Mammary epithelial cell (primary cell): ENCODE measurements at regions not wholly inside any gene's neighbourhood (a gene's known extent, or its start where the extent isn't known, plus 50 kb on each side); places are given as distances from the start of the nearest gene placed in this dataset.

Source experiments
- EZH2 ChIP-seq: IDR thresholded peaks from 2 replicates; pipeline ENCODE4 v1.6.1; 2012; ENCODE audit warnings: low read length, inconsistent platforms, borderline replicate concordance
- TF ChIP-seq, protein P1 (sequence below), 2 donors: IDR thresholded peaks in 1 of 2; conservative IDR thresholded peaks in 1 of 2; 2 replicates each; pipeline ENCODE4 v1.5.1; 2011 to 2012; ENCODE audit warnings: inconsistent platforms in 2 of 2, low read length in 2 of 2, mild to moderate bottlenecking in 2 of 2, control low read depth in 1 of 2, low read depth in 1 of 2; ENCODE audit not compliant: insufficient read depth in 1 of 2; ENCODE audit errors: extremely low read depth in 1 of 2

DNA sequence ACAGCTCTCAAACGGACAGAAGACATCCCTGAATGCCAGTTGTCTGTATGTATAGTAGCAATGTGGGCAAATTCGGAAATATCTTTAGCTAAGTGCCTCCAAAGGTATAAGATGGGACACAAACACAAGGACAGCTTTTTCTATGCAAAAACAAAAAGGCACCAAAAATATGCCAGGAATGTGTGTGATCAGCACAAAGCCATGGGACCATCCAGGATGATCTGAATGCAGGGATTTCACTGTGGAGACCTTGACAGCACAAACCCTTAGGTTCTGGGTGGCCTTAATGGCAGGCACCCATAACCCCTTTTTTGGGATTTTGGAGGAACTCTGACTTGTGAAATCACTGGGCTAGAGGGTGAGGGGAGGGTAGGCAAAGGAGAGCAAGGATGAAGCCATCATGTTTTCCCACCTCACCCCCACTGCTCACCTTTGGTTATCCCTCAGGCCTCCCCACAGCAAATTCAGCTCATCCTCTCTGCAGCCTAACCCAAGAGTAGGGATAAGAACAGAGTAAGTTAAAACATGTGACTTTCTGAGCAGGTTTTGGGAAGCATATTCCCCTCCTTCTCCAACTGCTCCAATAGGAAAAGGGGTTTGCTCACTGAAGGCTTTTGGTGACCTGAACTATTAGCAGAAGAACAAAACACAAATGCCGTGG is 154.6 kb downstream of the SNX19 start:
- TF ChIP-seq, protein P1, sequence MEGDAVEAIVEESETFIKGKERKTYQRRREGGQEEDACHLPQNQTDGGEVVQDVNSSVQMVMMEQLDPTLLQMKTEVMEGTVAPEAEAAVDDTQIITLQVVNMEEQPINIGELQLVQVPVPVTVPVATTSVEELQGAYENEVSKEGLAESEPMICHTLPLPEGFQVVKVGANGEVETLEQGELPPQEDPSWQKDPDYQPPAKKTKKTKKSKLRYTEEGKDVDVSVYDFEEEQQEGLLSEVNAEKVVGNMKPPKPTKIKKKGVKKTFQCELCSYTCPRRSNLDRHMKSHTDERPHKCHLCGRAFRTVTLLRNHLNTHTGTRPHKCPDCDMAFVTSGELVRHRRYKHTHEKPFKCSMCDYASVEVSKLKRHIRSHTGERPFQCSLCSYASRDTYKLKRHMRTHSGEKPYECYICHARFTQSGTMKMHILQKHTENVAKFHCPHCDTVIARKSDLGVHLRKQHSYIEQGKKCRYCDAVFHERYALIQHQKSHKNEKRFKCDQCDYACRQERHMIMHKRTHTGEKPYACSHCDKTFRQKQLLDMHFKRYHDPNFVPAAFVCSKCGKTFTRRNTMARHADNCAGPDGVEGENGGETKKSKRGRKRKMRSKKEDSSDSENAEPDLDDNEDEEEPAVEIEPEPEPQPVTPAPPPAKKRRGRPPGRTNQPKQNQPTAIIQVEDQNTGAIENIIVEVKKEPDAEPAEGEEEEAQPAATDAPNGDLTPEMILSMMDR (conservative IDR thresholded peaks at IDR 0.05 in 1 of 2, IDR thresholded peaks at IDR 0.05 in 1 of 2; ENCODE audit: extremely low read depth in 1 of 2, insufficient read depth in 1 of 2, low read depth in 1 of 2, low read length in 2 of 2) = no peak
- TF ChIP-seq EZH2 = no peak
